HCT116 (cell line): ENCODE measurements at regions not wholly inside any gene's neighbourhood (a gene's known extent, or its start where the extent isn't known, plus 50 kb on each side); places are given as distances from the start of the nearest gene placed in this dataset.

Experiments used
- ATF3 ChIP-seq: IDR thresholded peaks from 2 replicates; pipeline ENCODE4 v1.6.1; 2012
- CEBPB ChIP-seq: IDR thresholded peaks from 2 replicates; pipeline ENCODE4 v1.6.1; 2012; ENCODE audit warnings: low read depth
- CTCF ChIP-seq, 3 experiments: fragments of 200-600 bp in 1 of 3; sonication (generic) in 1 of 3; IDR thresholded peaks in 2 of 3; conservative IDR thresholded peaks in 1 of 3; 2 replicates each; pipeline ENCODE4 v1.5.1; 2012 to 2017; ENCODE audit warnings: low read depth in 2 of 3, low read length in 2 of 3, antibody characterized with exemption in 1 of 3, borderline replicate concordance in 1 of 3, control low read depth in 1 of 3, mild to moderate bottlenecking in 1 of 3, mixed read lengths in 1 of 3, mixed run types in 1 of 3, moderate library complexity in 1 of 3; ENCODE audit not compliant: insufficient read depth in 1 of 3
- REST ChIP-seq: IDR thresholded peaks from 2 replicates; pipeline ENCODE4 v1.6.1; 2012; ENCODE audit warnings: low read depth
- SIN3A ChIP-seq: IDR thresholded peaks from 2 replicates; pipeline ENCODE4 v1.6.1; 2012; ENCODE audit warnings: low read depth

GRCh38 chr15:62656071-62656470, 386.5 kb upstream of the TPM1 start:
- TF ChIP-seq CEBPB (no peak), REST (no peak), CTCF (IDR thresholded peaks at IDR 0.05 in 2 of 3, conservative IDR thresholded peaks at IDR 0.05 in 1 of 3; ENCODE audit: borderline replicate concordance in 1 of 3, insufficient read depth in 1 of 3, low read depth in 2 of 3, low read length in 2 of 3) (no peak), ATF3 (no peak), SIN3A (no peak)
